KMS-11 (cell line): ENCODE measurements at regions not wholly inside any gene's neighbourhood (a gene's known extent, or its start where the extent isn't known, plus 50 kb on each side); places are given as distances from the start of the nearest gene placed in this dataset.

Experiments used
- H2AFZ ChIP-seq: fragments of 200-600 bp; sonication (generic); 2 replicates; pipeline ENCODE4 v1.6.1; 2016; ENCODE audit warnings: antibody characterized with exemption, mixed run types, low read depth
- H3K27ac ChIP-seq: fragments of 200-600 bp; sonication (generic); 2 replicates; pipeline ENCODE4 v1.6.1; 2016; ENCODE audit warnings: mild to moderate bottlenecking, mixed run types
- H3K27me3 ChIP-seq: fragments of 200-600 bp; sonication (generic); 2 replicates; pipeline ENCODE4 v1.6.1; 2017; ENCODE audit warnings: mild to moderate bottlenecking, low read depth, mixed run types, moderate library complexity; ENCODE audit not compliant: insufficient read depth
- H3K36me3 ChIP-seq: fragments of 200-600 bp; sonication (generic); 2 replicates; pipeline ENCODE4 v1.6.1; 2017; ENCODE audit warnings: mild to moderate bottlenecking, mixed run types; ENCODE audit not compliant: insufficient read depth
- H3K4me1 ChIP-seq: fragments of 200-600 bp; sonication (generic); 2 replicates; pipeline ENCODE4 v1.6.1; 2016; ENCODE audit warnings: mild to moderate bottlenecking, low read depth, mixed run types; ENCODE audit not compliant: poor library complexity, severe bottlenecking
- H3K4me2 ChIP-seq: fragments of 200-600 bp; sonication (generic); 2 replicates; pipeline ENCODE4 v1.7.0; 2016; ENCODE audit warnings: mild to moderate bottlenecking, mixed run types
- H3K4me3 ChIP-seq: fragments of 200-600 bp; sonication (generic); IDR thresholded peaks from 2 replicates; pipeline ENCODE4 v1.6.1; 2017; ENCODE audit warnings: low read depth, low read length, mixed read lengths; ENCODE audit not compliant: insufficient read depth
- H3K79me2 ChIP-seq: fragments of 200-600 bp; sonication (generic); 2 replicates; pipeline ENCODE4 v1.6.1; 2016; ENCODE audit warnings: low read depth, mixed run types; ENCODE audit not compliant: insufficient read depth
- H3K9ac ChIP-seq: fragments of 200-600 bp; sonication (generic); 2 replicates; pipeline ENCODE4 v1.6.1; 2016; ENCODE audit warnings: mild to moderate bottlenecking, mixed run types
- H4K20me1 ChIP-seq: fragments of 200-600 bp; sonication (generic); 2 replicates; pipeline ENCODE4 v1.6.1; 2016; ENCODE audit warnings: mild to moderate bottlenecking, mixed run types; ENCODE audit not compliant: insufficient read depth
- CTCF ChIP-seq: fragments of 200-600 bp; sonication (generic); conservative IDR thresholded peaks from 2 replicates; pipeline ENCODE4 v1.6.1; 2017; ENCODE audit warnings: low read depth, mild to moderate bottlenecking, antibody characterized with exemption, low read length, moderate library complexity, mixed read lengths

- H4K20me1 ChIP-seq, result no peaks in the 10 kb centered on the region
- TF ChIP-seq CTCF, result no peak
These were observed 566.2 kb downstream of the CBLN4 start for GRCh38 chr20:55439070-55439469.

GRCh38 chr20:55437798-55438415, 567.4 kb downstream of the CBLN4 start:
- no peaks in the 10 kb centered on the region for H4K20me1 ChIP-seq
- H3K36me3 ChIP-seq, result no peaks in the 10 kb centered on the region
- H2AFZ ChIP-seq, result no peak overlapping the region

More at GRCh38 chr20:55439070-55439469, 566.2 kb downstream of the CBLN4 start:
- Histone ChIP-seq H3K4me3 (no peak overlapping the region), H3K4me1 (no peaks in the 10 kb centered on the region), H3K4me2 (no peak overlapping the region), H3K9ac (no peak overlapping the region), H2AFZ (no peak overlapping the region), H3K27me3 (no peaks in the 10 kb centered on the region), H3K36me3 (no peaks in the 10 kb centered on the region), H3K27ac (no peak overlapping the region), H3K79me2 (no peaks in the 10 kb centered on the region)

GRCh38 chr20:55424968-55425367, 580.4 kb downstream of the CBLN4 start:
- H3K9ac ChIP-seq, result no peak overlapping the region
- no peak overlapping the region for H3K4me2 ChIP-seq
- no peak overlapping the region for H2AFZ ChIP-seq
- no peaks in the 10 kb centered on the region for H3K36me3 ChIP-seq
- H3K4me3 ChIP-seq, result no peak overlapping the region
- no peaks in the 10 kb centered on the region for H3K27me3 ChIP-seq
- no peaks in the 10 kb centered on the region for H4K20me1 ChIP-seq
- TF ChIP-seq CTCF, result no peak
- no peak overlapping the region for H3K27ac ChIP-seq
- no peaks in the 10 kb centered on the region for H3K4me1 ChIP-seq
- H3K79me2 ChIP-seq, result no peaks in the 10 kb centered on the region

More at GRCh38 chr20:55437798-55438415, 567.4 kb downstream of the CBLN4 start:
- no peaks in the 10 kb centered on the region for H3K79me2 ChIP-seq
- no peak overlapping the region for H3K4me3 ChIP-seq
- no peak overlapping the region for H3K4me2 ChIP-seq
- no peak overlapping the region for H3K27ac ChIP-seq
- H3K4me1 ChIP-seq, result no peaks in the 10 kb centered on the region
- TF ChIP-seq CTCF, result no peak
- H3K27me3 ChIP-seq, result no peaks in the 10 kb centered on the region
- no peak overlapping the region for H3K9ac ChIP-seq

GRCh38 chr20:55424476-55424875, 580.8 kb downstream of the CBLN4 start:
- H3K27ac ChIP-seq, result no peak overlapping the region
- TF ChIP-seq CTCF, result no peak
- H3K9ac ChIP-seq, result no peak overlapping the region
- no peaks in the 10 kb centered on the region for H3K27me3 ChIP-seq
- H3K79me2 ChIP-seq, result no peaks in the 10 kb centered on the region
- no peak overlapping the region for H2AFZ ChIP-seq
- H3K4me3 ChIP-seq, result no peak overlapping the region
- H4K20me1 ChIP-seq, result no peaks in the 10 kb centered on the region
- H3K4me2 ChIP-seq, result no peak overlapping the region
- no peaks in the 10 kb centered on the region for H3K4me1 ChIP-seq
- no peaks in the 10 kb centered on the region for H3K36me3 ChIP-seq
